Skeletal muscle tissue (tissue), 3 donors: ENCODE measurements at regions not wholly inside any gene's neighbourhood (a gene's known extent, or its start where the extent isn't known, plus 50 kb on each side); places are given as distances from the start of the nearest gene placed in this dataset.

Experiments
- H3K27ac ChIP-seq: one replicate; pipeline ENCODE4 v1.7.0; 2013; ENCODE audit warnings: mild to moderate bottlenecking, low read depth, low read length, inconsistent platforms
- H3K27me3 ChIP-seq, 3 donors: one replicate each; pipeline ENCODE4 v1.7.0; 2013; ENCODE audit warnings: low read length in 3 of 3; ENCODE audit not compliant: control insufficient read depth in 3 of 3, insufficient read depth in 3 of 3
- H3K36me3 ChIP-seq, 3 donors: one replicate each; pipeline ENCODE4 v1.7.0; 2013; ENCODE audit warnings: low read length in 3 of 3; ENCODE audit not compliant: control insufficient read depth in 3 of 3, insufficient read depth in 3 of 3
- H3K4me1 ChIP-seq, 3 donors: one replicate each; pipeline ENCODE4 v1.7.0; 2013; ENCODE audit warnings: low read length in 3 of 3, mild to moderate bottlenecking in 3 of 3; ENCODE audit not compliant: control insufficient read depth in 3 of 3, insufficient read depth in 3 of 3
- H3K4me3 ChIP-seq, 3 donors: one replicate each; pipeline ENCODE4 v1.7.0; 2013; ENCODE audit warnings: low read length in 3 of 3
- H3K9ac ChIP-seq, 3 donors: one replicate each; pipeline ENCODE4 v1.7.0; 2013; ENCODE audit warnings: low read length in 3 of 3, mild to moderate bottlenecking in 3 of 3, moderate library complexity in 2 of 3, low read depth in 1 of 3
- H3K9me3 ChIP-seq, 3 donors: one replicate each; pipeline ENCODE4 v1.7.0; 2013; ENCODE audit warnings: low read length in 3 of 3; ENCODE audit not compliant: control insufficient read depth in 3 of 3
- donor health status: Osteomylitis.

GRCh38 chr11:86181379-86181778 is 63.2 kb upstream of the EED start:
- H3K27me3 ChIP-seq, result no peaks in the 10 kb centered on the region
- H3K4me1 ChIP-seq, result peaks cover 8 to 19% (median 10%) of the 10 kb centered on the region in 3 donors
- H3K4me3 ChIP-seq, result no peak overlapping the region
- H3K9ac ChIP-seq, result no peak overlapping the region
- no peak overlapping the region for H3K27ac ChIP-seq
- no peaks in the 10 kb centered on the region for H3K9me3 ChIP-seq
- H3K36me3 ChIP-seq, result no peaks in the 10 kb centered on the region

DNA sequence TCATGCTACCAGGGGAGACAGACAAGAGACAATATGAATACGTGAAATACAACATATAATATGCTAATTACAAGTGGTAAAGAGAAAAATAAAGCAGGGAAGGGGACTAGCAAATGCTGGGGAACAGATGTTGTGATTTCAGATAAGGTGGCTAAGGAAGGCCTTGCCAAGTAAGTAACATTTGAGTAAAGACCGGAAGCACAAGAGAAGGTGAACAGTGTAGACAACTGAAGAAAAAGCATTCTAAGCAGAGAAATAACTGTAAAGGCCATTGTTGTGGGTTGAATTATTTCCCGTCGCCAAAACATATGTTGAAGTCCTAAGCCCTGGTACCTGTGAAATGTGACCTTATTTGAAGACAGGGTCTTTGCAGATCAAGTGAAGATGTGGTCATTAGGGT is 63.7 kb upstream of the EED start:
- H3K4me3 ChIP-seq, result no peak overlapping the region
- peaks cover 8 to 23% (median 8%) of the 10 kb centered on the region in 3 donors for H3K4me1 ChIP-seq

DNA sequence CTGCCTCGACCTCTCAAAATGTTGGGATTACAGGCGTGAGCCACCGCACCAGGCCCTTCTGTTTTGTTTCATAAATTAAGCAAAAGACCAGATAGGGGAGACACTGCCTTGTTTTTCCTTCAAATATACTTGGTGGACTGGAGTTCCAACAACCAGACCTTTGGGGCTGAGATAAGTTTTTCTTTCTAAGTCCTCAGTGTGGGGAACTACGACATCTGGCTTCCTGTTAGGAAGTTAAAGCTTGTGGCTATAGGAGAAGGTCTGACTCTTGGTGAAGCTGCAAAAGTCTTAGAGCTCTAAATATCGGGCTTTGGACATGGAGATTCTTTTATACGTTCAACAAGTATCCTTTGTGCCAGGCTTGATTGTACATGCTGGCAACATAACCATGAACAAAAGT is 64.1 kb upstream of the EED start:
- Histone ChIP-seq H3K9ac (no peak overlapping the region), H3K9me3 (no peaks in the 10 kb centered on the region), H3K4me1 (peaks cover 8 to 24% (median 10%) of the 10 kb centered on the region in 3 donors), H3K4me3 (no peak overlapping the region), H3K27me3 (no peaks in the 10 kb centered on the region), H3K27ac (no peak overlapping the region), H3K36me3 (no peaks in the 10 kb centered on the region)

More for the DNA sequence above, 63.7 kb upstream of the EED start:
- no peak overlapping the region for H3K9ac ChIP-seq
- H3K27ac ChIP-seq, result no peak overlapping the region
- H3K36me3 ChIP-seq, result no peaks in the 10 kb centered on the region
- no peaks in the 10 kb centered on the region for H3K9me3 ChIP-seq
- H3K27me3 ChIP-seq, result no peaks in the 10 kb centered on the region

- no peaks in the 10 kb centered on the region for H3K36me3 ChIP-seq
- no peak overlapping the region for H3K4me3 ChIP-seq
- H3K9ac ChIP-seq, result no peak overlapping the region
- peaks cover 15 to 28% (median 15%) of the 10 kb centered on the region in 3 donors for H3K4me1 ChIP-seq
- no peaks in the 10 kb centered on the region for H3K27me3 ChIP-seq
- H3K9me3 ChIP-seq, result no peaks in the 10 kb centered on the region
- no peak overlapping the region for H3K27ac ChIP-seq
Measured at GRCh38 chr11:86179646-86180064, 64.9 kb upstream of the EED start.

DNA sequence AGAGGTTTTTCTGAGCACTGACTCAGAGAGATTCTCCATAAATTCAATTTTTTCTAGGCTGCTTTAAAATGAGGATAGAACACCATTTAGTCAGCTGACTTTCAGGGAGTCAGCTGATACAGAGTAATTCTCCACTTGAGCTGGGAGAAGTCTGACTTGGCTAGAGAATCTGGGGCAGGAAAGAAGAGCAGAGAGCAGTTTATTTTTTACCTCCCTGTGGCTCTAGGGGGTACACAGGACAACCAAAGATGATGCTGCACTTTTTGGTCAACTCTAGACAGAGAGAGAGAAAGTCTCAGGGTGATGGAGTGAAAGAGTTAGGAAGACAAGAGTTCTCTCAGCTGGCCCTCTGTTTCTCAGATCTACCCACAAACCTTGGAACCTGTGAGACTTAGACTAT is 67.3 kb upstream of the EED start:
- no peaks in the 10 kb centered on the region for H3K27me3 ChIP-seq
- peaks cover 32 to 43% (median 32%) of the 10 kb centered on the region in 3 donors for H3K4me1 ChIP-seq
- H3K9me3 ChIP-seq, result no peaks in the 10 kb centered on the region
- no peak overlapping the region for H3K4me3 ChIP-seq
- H3K9ac ChIP-seq, result no peak overlapping the region
- no peak overlapping the region for H3K27ac ChIP-seq
- no peaks in the 10 kb centered on the region for H3K36me3 ChIP-seq

- no peak overlapping the region for H3K4me3 ChIP-seq
- no peaks in the 10 kb centered on the region for H3K27me3 ChIP-seq
- no peak overlapping the region for H3K27ac ChIP-seq
- H3K4me1 ChIP-seq, result peaks cover 32 to 43% (median 32%) of the 10 kb centered on the region in 3 donors
- no peak overlapping the region for H3K9ac ChIP-seq
- no peaks in the 10 kb centered on the region for H3K36me3 ChIP-seq
- no peaks in the 10 kb centered on the region for H3K9me3 ChIP-seq
Measured at GRCh38 chr11:86176165-86176884, 68.2 kb upstream of the EED start.

DNA sequence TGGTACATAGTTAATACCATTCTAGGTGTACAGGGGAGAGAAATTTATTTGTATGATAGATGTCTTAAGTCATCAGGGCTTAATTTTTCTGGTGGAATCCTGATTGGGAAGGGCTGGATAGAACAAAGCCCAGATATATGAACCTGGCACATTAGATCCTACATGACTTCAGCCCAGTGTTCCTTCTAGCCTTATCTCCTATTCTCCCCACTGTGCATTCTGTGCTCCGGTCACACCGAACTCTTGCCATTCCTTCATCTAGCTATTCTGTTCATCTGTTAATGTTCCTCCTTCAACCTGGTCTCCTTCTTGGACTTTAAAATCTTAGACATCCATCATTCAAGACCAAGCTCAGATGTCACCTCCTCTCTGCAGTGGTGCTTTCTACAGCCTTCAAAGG is 68.9 kb upstream of the EED start:
- H3K9ac ChIP-seq, result no peak overlapping the region
- H3K4me3 ChIP-seq, result no peak overlapping the region
- H3K27ac ChIP-seq, result no peak overlapping the region
- no peaks in the 10 kb centered on the region for H3K27me3 ChIP-seq
- peaks cover 32 to 43% (median 32%) of the 10 kb centered on the region in 3 donors for H3K4me1 ChIP-seq
- H3K36me3 ChIP-seq, result no peaks in the 10 kb centered on the region
- H3K9me3 ChIP-seq, result no peaks in the 10 kb centered on the region

DNA sequence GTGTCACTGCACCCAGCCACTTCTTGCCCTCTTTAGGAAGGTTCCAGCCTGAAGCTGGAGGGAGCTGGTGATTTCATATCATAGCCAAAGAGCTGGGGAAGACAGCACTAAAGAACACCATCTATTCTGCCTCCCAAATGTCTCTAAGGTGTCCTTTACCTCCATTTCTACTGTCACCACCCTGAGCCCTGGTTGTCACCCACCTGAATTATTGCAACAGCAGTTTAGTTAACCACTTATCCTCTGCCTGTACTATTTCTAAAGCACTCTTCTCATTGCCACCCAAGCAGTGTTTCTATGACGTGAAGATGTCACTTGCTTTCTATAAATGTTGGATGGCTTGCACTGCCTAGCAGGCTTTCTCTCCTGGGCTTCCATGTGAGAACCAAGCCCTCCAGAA is 69.4 kb upstream of the EED start:
- Histone ChIP-seq H3K9ac (no peak overlapping the region), H3K4me3 (no peak overlapping the region), H3K27me3 (no peaks in the 10 kb centered on the region), H3K9me3 (no peaks in the 10 kb centered on the region), H3K27ac (peak overlapping the region; percentile 89), H3K36me3 (no peaks in the 10 kb centered on the region), H3K4me1 (peaks cover 32 to 43% (median 32%) of the 10 kb centered on the region in 3 donors)

DNA sequence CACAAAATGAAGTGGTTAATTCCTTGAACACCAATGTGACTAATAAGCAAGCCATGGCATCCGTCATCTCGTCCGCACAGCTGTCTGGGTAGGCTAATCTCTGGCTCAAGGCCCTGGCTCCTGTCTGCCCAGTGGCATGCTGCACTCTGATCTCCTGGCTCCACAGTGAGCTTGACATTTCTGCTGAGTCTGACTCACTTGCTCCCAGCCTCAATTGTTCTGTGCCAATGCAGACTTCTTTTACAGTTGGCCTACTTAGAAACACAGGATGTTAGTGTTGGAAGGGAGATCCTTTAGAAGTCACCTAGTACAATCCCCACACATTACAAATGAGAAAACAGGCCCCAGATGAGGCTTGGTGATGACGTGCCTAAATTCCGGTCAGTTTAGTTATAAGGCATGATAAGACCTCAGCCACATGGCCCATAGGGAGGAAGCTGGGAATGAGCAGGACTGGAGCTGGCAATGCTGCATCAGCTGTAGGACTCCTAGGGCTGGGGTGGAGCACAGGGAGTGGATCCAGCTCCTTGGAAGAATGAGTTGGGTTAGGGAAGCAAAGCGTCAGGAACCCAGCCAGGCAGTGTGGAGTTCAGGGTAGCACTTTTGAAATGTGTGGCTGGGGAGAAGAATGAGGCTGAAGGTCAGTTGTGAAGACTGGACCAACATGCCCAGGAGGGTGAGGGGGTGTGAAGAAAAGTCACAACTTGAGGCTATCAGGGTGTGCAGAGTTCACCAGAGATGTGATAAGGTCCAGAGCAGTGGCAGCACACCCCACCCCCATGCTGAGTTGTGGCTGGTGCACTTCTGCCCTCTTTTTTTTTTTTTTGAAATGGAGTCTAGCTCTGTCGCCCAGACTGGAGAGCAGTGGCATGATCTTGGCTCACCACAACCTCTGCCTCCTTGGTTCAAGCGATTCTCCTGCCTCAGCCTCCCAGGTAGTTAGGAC is 70.2 kb upstream of the EED start:
- Histone ChIP-seq H3K4me3 (peak overlapping the region in 2 of 3 donors; percentile 4 to 16), H3K9ac (peak overlapping the region in 1 of 3 donors; percentile 1), H3K36me3 (no peaks in the 10 kb centered on the region), H3K27me3 (no peaks in the 10 kb centered on the region), H3K27ac (peak overlapping the region; percentile 89), H3K4me1 (peaks cover 31 to 43% (median 32%) of the 10 kb centered on the region in 3 donors), H3K9me3 (no peaks in the 10 kb centered on the region)

- Histone ChIP-seq H3K27ac (peak overlapping the region; percentile 89), H3K9ac (no peak overlapping the region), H3K4me1 (peaks cover 28 to 43% (median 28%) of the 10 kb centered on the region in 3 donors), H3K9me3 (no peaks in the 10 kb centered on the region), H3K36me3 (no peaks in the 10 kb centered on the region), H3K27me3 (no peaks in the 10 kb centered on the region), H3K4me3 (no peak overlapping the region)
Measured at GRCh38 chr11:86172894-86173293, 71.7 kb upstream of the EED start.
